ENCODE measurements at regions not wholly inside any gene's neighbourhood (a gene's known extent, or its start where the extent isn't known, plus 50 kb on each side); places are given as distances from the start of the nearest gene placed in this dataset.

- no peak for DNase-seq (ENCODE audit: low read depth in 3 of 3)
Measured at GRCh38 chr11:112899235-112900006, 61.8 kb upstream of the NCAM1 start.

- DNase-seq (ENCODE audit: low read depth in 3 of 3) = no peak
Measured at GRCh38 chr11:112901924-112902323, 59.3 kb upstream of the NCAM1 start.

GRCh38 chr11:112902361-112903011, 58.7 kb upstream of the NCAM1 start:
- no peak for DNase-seq (ENCODE audit: low read depth in 3 of 3)

DNA sequence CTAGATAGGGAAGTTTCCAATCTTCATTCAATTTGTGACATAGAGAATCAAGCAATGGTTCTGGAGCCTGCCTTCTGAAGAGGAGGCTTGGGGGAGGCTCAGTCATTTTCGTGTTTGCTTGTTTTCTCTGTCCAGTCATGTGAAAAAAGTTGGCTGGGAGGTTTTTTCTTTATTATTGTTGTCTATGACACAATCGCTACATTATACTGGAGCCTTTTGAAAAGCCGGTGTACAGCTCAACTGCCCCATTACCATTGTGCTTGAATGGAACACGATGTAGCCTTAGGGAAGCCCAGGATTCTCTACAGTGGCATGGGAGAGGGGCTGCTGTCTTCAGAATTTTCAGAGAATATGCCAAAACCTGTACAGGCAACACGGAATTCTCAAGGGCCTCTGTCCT, 57.9 kb upstream of the NCAM1 start:
- no peak for DNase-seq (ENCODE audit: low read depth in 3 of 3)

- DNase-seq (ENCODE audit: low read depth in 3 of 3) = no peak
Measured at GRCh38 chr11:112911124-112911523, 50.1 kb upstream of the NCAM1 start.

All from stimulated activated CD4-positive, alpha-beta T cell treated with anti-CD3 and anti-CD28 coated beads, TNF-alpha, amount 100 ng/mL, for 24 hours (primary cell).